HFF-Myc (cell line): ENCODE measurements at regions not wholly inside any gene's neighbourhood (a gene's known extent, or its start where the extent isn't known, plus 50 kb on each side); places are given as distances from the start of the nearest gene placed in this dataset.
A peak's percentile ranks its signal among the peaks of the same experiment; 100 is the strongest.

Source experiments
- DNase-seq: peaks from one replicate; pipeline ENCODE4 v3.0.0-alpha.2; 2011; ENCODE audit warnings: low read depth; ENCODE audit errors: extremely low read depth
- H3K4me3 ChIP-seq: replicated peaks from 2 replicates; pipeline ENCODE4 v1.5.1; 2011; ENCODE audit warnings: low read depth, mild to moderate bottlenecking, control low read depth, low read length
- CTCF ChIP-seq: IDR thresholded peaks from 2 replicates; pipeline ENCODE4 v1.5.1; 2012; ENCODE audit warnings: mild to moderate bottlenecking, low read depth, low read length, control low read depth; ENCODE audit errors: missing control alignments

- H3K4me3 ChIP-seq: no peak overlapping the region
- no peak for DNase-seq
- no peak for TF ChIP-seq CTCF
Observed at GRCh38 chr3:59430341-59430740, 380.5 kb upstream of the CFAP20DC start.

GRCh38 chr3:59429198-59429597, 379.4 kb upstream of the CFAP20DC start:
- no peak overlapping the region for H3K4me3 ChIP-seq
- no peak for TF ChIP-seq CTCF
- no peak for DNase-seq

- no peak overlapping the region for H3K4me3 ChIP-seq
- no peak for DNase-seq
- TF ChIP-seq CTCF: no peak
Observed at GRCh38 chr3:59426821-59427565, 377.2 kb upstream of the CFAP20DC start.

- no peak for DNase-seq
- no peak for TF ChIP-seq CTCF
- no peak overlapping the region for H3K4me3 ChIP-seq
Observed at GRCh38 chr3:59425942-59426341, 376.1 kb upstream of the CFAP20DC start.

- no peak overlapping the region for H3K4me3 ChIP-seq
- no peak for TF ChIP-seq CTCF
- no peak for DNase-seq
Observed at GRCh38 chr3:59425371-59425770, 375.5 kb upstream of the CFAP20DC start.

- no peak for TF ChIP-seq CTCF
- no peak overlapping the region for H3K4me3 ChIP-seq
- DNase-seq: peak; percentile 14
Observed at GRCh38 chr3:59424268-59425010, 374.6 kb upstream of the CFAP20DC start.

GRCh38 chr3:59423707-59424106, 373.9 kb upstream of the CFAP20DC start:
- no peak for DNase-seq
- no peak for TF ChIP-seq CTCF
- H3K4me3 ChIP-seq: no peak overlapping the region
